ENCODE measurements at regions not wholly inside any gene's neighbourhood (a gene's known extent, or its start where the extent isn't known, plus 50 kb on each side); places are given as distances from the start of the nearest gene placed in this dataset.

DNA sequence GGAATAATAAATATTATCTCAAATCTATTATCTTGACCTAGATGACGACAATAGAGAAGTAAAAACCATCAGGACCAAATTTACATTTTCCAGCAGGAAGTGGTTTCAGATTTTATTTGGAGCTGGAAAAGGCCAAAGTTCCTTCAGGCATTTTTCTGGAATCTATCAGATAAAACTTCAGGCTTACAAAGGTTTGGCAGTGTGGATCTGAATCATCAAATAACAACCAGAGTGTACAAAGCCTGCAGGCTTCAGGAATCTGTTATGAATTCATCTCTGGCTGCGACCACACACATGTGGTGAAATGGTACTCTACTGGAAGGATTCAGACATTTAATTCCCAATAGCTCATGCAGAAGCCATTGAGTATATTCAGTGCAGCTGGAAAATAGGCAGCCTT is 726.4 kb upstream of the GRAMD2B start:
- H3K79me2 ChIP-seq (ENCODE audit: control insufficient read depth, insufficient read depth, low read length), result no peaks in the 10 kb centered on the region
- H3K27me3 ChIP-seq (ENCODE audit: control insufficient read depth in 2 of 2, insufficient read depth in 2 of 2, low read length in 2 of 2), result no peaks in the 10 kb centered on the region
- no peak overlapping the region for H3K9ac ChIP-seq (replicated peaks; ENCODE audit: extremely low read depth, insufficient read depth, low read length)
- CTCF ChIA-PET, result interaction anchor here (1.0 kb wide), 1 partner anchor 15 kb away, joined by 3 read pairs; no protein-coding TSS in a partner anchor
- H3K9me3 ChIP-seq (replicated peaks; ENCODE audit: control insufficient read depth, insufficient read depth, low read length), result no peaks in the 10 kb centered on the region
- no TSS peak for BruUV-seq (replicated peaks)
- dilution Hi-C loops (cut with MboI; ENCODE audit: extremely low pct_ligation_motif_present, low sequenced_read_pairs) (no loop called here), intact Hi-C loops (cut with micrococcal nuclease) (no loop called here)
- H3K27ac ChIP-seq (ENCODE audit: insufficient read depth, low read depth, low read length), result no peak overlapping the region
- H3K36me3 ChIP-seq (ENCODE audit: control insufficient read depth in 2 of 2, extremely low read depth in 1 of 2, insufficient read depth in 2 of 2, low read length in 2 of 2), result no peaks in the 10 kb centered on the region
- FAIRE-seq, result no peak
- POLR2A ChIA-PET, result no interaction called here
- H2AFZ ChIP-seq (ENCODE audit: low read depth, low read length), result no peak overlapping the region
- no peaks in the 10 kb centered on the region for H3K4me1 ChIP-seq (ENCODE audit: control insufficient read depth, extremely low read depth, insufficient read depth, low read length)
- no peak overlapping the region for H3K4me3 ChIP-seq (replicated peaks in 1 of 3; ENCODE audit: insufficient read depth in 1 of 3, low read depth in 1 of 3, low read length in 3 of 3)
- DNase-seq (ENCODE audit: low read depth, low spot score), result no peak
- H3K4me2 ChIP-seq (ENCODE audit: insufficient read depth, low read length), result no peak overlapping the region
- no peaks in the 10 kb centered on the region for H3K9me1 ChIP-seq (replicated peaks; ENCODE audit: control insufficient read depth, extremely low read depth, insufficient read depth, low read length)
- H4K20me1 ChIP-seq (replicated peaks; ENCODE audit: control insufficient read depth, extremely low read depth, insufficient read depth, low read length), result no peaks in the 10 kb centered on the region
- TF ChIP-seq, protein P1, sequence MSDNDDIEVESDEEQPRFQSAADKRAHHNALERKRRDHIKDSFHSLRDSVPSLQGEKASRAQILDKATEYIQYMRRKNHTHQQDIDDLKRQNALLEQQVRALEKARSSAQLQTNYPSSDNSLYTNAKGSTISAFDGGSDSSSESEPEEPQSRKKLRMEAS (IDR thresholded peaks at IDR 0.05; ENCODE audit: insufficient read depth, insufficient read length), result no peak
- TF ChIP-seq GATA2 (IDR thresholded peaks at IDR 0.05; ENCODE audit: insufficient read depth, insufficient read length, low read depth, low read length), result no peak
- TF ChIP-seq MYC (IDR thresholded peaks at IDR 0.05; ENCODE audit: low read depth, low read length), result no peak
- TF ChIP-seq EZH2 (IDR thresholded peaks at IDR 0.05; ENCODE audit: borderline replicate concordance, low read depth, low read length, severe bottlenecking), result no peak
- no peak for TF ChIP-seq POLR2A (IDR thresholded peaks at IDR 0.05; ENCODE audit: low read depth, low read length)
- TF ChIP-seq POLR2AphosphoS5 (IDR thresholded peaks at IDR 0.05; ENCODE audit: insufficient read depth, low read depth, low read length), result no peak
- no peak for TF ChIP-seq FOS (IDR thresholded peaks at IDR 0.05; ENCODE audit: borderline replicate concordance, insufficient read depth, low read length)

DNA sequence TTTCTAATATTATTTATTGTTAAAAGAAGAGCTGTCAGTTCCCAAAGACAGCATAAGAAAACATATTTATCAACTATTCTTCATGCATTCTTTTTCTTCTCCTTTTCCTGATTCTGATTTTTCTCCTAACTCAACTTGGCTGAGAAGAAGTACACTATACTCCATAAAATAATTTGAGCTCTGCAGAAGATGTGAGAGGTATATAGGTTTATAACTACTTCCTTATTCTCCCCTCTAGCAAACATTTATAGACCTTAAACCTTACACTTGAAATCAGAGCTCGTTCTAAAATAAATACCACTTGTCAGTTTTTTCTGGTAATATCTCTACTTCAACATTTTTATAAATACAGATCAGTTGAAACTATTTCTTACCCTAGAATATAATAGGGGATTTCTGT is 724.8 kb upstream of the GRAMD2B start:
- Histone ChIP-seq H3K4me3 (replicated peaks in 1 of 3; ENCODE audit: insufficient read depth in 1 of 3, low read depth in 1 of 3, low read length in 3 of 3) (no peak overlapping the region), H3K36me3 (ENCODE audit: control insufficient read depth in 2 of 2, extremely low read depth in 1 of 2, insufficient read depth in 2 of 2, low read length in 2 of 2) (no peaks in the 10 kb centered on the region), H3K79me2 (ENCODE audit: control insufficient read depth, insufficient read depth, low read length) (no peaks in the 10 kb centered on the region), H3K9me3 (replicated peaks; ENCODE audit: control insufficient read depth, insufficient read depth, low read length) (no peaks in the 10 kb centered on the region), H3K4me1 (ENCODE audit: control insufficient read depth, extremely low read depth, insufficient read depth, low read length) (no peaks in the 10 kb centered on the region), H3K4me2 (ENCODE audit: insufficient read depth, low read length) (no peak overlapping the region), H2AFZ (ENCODE audit: low read depth, low read length) (no peak overlapping the region), H3K27ac (ENCODE audit: insufficient read depth, low read depth, low read length) (no peak overlapping the region), H3K27me3 (ENCODE audit: control insufficient read depth in 2 of 2, insufficient read depth in 2 of 2, low read length in 2 of 2) (no peaks in the 10 kb centered on the region), H3K9ac (replicated peaks; ENCODE audit: extremely low read depth, insufficient read depth, low read length) (no peak overlapping the region), H3K9me1 (replicated peaks; ENCODE audit: control insufficient read depth, extremely low read depth, insufficient read depth, low read length) (no peaks in the 10 kb centered on the region), H4K20me1 (replicated peaks; ENCODE audit: control insufficient read depth, extremely low read depth, insufficient read depth, low read length) (no peaks in the 10 kb centered on the region)
- CTCF ChIA-PET, result no interaction called here
- BruUV-seq (replicated peaks), result no TSS peak
- intact Hi-C loops (cut with micrococcal nuclease) (no loop called here), dilution Hi-C loops (cut with MboI; ENCODE audit: extremely low pct_ligation_motif_present, low sequenced_read_pairs) (no loop called here)
- FAIRE-seq (no peak), DNase-seq (ENCODE audit: low read depth, low spot score) (no peak)
- TF ChIP-seq POLR2AphosphoS5 (IDR thresholded peaks at IDR 0.05; ENCODE audit: insufficient read depth, low read depth, low read length) (no peak), GATA2 (IDR thresholded peaks at IDR 0.05; ENCODE audit: insufficient read depth, insufficient read length, low read depth, low read length) (no peak), FOS (IDR thresholded peaks at IDR 0.05; ENCODE audit: borderline replicate concordance, insufficient read depth, low read length) (no peak), EZH2 (IDR thresholded peaks at IDR 0.05; ENCODE audit: borderline replicate concordance, low read depth, low read length, severe bottlenecking) (no peak), POLR2A (IDR thresholded peaks at IDR 0.05; ENCODE audit: low read depth, low read length) (no peak), JUN (IDR thresholded peaks at IDR 0.05; ENCODE audit: borderline replicate concordance, insufficient read depth, insufficient read length, low read depth) (no peak), MYC (IDR thresholded peaks at IDR 0.05; ENCODE audit: low read depth, low read length) (no peak)
- TF ChIP-seq, protein P2, sequence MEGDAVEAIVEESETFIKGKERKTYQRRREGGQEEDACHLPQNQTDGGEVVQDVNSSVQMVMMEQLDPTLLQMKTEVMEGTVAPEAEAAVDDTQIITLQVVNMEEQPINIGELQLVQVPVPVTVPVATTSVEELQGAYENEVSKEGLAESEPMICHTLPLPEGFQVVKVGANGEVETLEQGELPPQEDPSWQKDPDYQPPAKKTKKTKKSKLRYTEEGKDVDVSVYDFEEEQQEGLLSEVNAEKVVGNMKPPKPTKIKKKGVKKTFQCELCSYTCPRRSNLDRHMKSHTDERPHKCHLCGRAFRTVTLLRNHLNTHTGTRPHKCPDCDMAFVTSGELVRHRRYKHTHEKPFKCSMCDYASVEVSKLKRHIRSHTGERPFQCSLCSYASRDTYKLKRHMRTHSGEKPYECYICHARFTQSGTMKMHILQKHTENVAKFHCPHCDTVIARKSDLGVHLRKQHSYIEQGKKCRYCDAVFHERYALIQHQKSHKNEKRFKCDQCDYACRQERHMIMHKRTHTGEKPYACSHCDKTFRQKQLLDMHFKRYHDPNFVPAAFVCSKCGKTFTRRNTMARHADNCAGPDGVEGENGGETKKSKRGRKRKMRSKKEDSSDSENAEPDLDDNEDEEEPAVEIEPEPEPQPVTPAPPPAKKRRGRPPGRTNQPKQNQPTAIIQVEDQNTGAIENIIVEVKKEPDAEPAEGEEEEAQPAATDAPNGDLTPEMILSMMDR (IDR thresholded peaks at IDR 0.05; ENCODE audit: extremely low read depth in 1 of 2, insufficient read depth in 1 of 2, low read depth in 1 of 2, low read length in 2 of 2), result no peak
- TF ChIP-seq, protein P1 (IDR thresholded peaks at IDR 0.05; ENCODE audit: insufficient read depth, insufficient read length), result no peak
- POLR2A ChIA-PET, result no interaction called here

Data from endothelial cell of umbilical vein (primary cell).